Astrocyte (in vitro differentiated cells and primary cell): ENCODE measurements at regions not wholly inside any gene's neighbourhood (a gene's known extent, or its start where the extent isn't known, plus 50 kb on each side); places are given as distances from the start of the nearest gene placed in this dataset.

Source experiments
- DNase-seq: peaks from one replicate; pipeline ENCODE4 v3.0.0-alpha.2; 2010; ENCODE audit warnings: low read depth
- FAIRE-seq: peaks from 2 replicates; lab custom pipeline; 2011; peaks lifted over from hg19 to GRCh38; lab: Jason Lieb, UNC
- H2AFZ ChIP-seq: 2 replicates; pipeline ENCODE4 v1.6.0; 2012; ENCODE audit warnings: low read depth, low read length, inconsistent platforms
- H3K27ac ChIP-seq: 2 replicates; pipeline ENCODE4 v1.5.1; 2011; ENCODE audit warnings: low read depth, low read length, inconsistent platforms
- H3K27me3 ChIP-seq: 2 replicates; pipeline ENCODE4 v1.6.0; 2011; ENCODE audit warnings: low read length, inconsistent platforms; ENCODE audit not compliant: insufficient read depth
- H3K36me3 ChIP-seq: 2 replicates; pipeline ENCODE4 v1.5.1; 2011; ENCODE audit warnings: low read length, inconsistent platforms; ENCODE audit not compliant: insufficient read depth
- H3K4me1 ChIP-seq: 2 replicates; pipeline ENCODE4 v1.5.1; 2011; ENCODE audit warnings: low read length, inconsistent platforms; ENCODE audit not compliant: insufficient read depth
- H3K4me2 ChIP-seq: 2 replicates; pipeline ENCODE4 v1.6.0; 2012; ENCODE audit warnings: low read length, inconsistent platforms
- H3K4me3 ChIP-seq: 2 replicates; pipeline ENCODE4 v1.5.1; 2011; ENCODE audit warnings: low read depth, mild to moderate bottlenecking, low read length, inconsistent platforms; ENCODE audit not compliant: insufficient read depth
- H3K79me2 ChIP-seq: 2 replicates; pipeline ENCODE4 v1.6.0; 2012; ENCODE audit warnings: mild to moderate bottlenecking, low read length, inconsistent platforms; ENCODE audit not compliant: insufficient read depth
- H3K9ac ChIP-seq: 2 replicates; pipeline ENCODE4 v1.6.0; 2012; ENCODE audit warnings: mild to moderate bottlenecking, low read length, inconsistent platforms
- H3K9me3 ChIP-seq: 2 replicates; pipeline ENCODE4 v1.5.1; 2012; ENCODE audit warnings: low read depth, mild to moderate bottlenecking, low read length, inconsistent platforms; ENCODE audit not compliant: insufficient read depth
- H4K20me1 ChIP-seq: 2 replicates; pipeline ENCODE4 v1.6.0; 2012; ENCODE audit warnings: low read length, inconsistent platforms; ENCODE audit not compliant: insufficient read depth
- H3K27ac Mint-ChIP-seq: one replicate; pipeline ENCODE4 v1.8.0; 2021; ENCODE audit warnings: mild to moderate bottlenecking, mixed read lengths; ENCODE audit not compliant: unreplicated experiment
- H3K27me3 Mint-ChIP-seq: one replicate; pipeline ENCODE4 v1.8.0; 2021; ENCODE audit warnings: low read depth, mixed read lengths; ENCODE audit not compliant: unreplicated experiment
- H3K36me3 Mint-ChIP-seq: one replicate; pipeline ENCODE4 v1.8.0; 2021; ENCODE audit warnings: low read depth, mixed read lengths; ENCODE audit not compliant: unreplicated experiment
- H3K4me1 Mint-ChIP-seq: one replicate; pipeline ENCODE4 v1.8.0; 2021; ENCODE audit warnings: low read depth, mixed read lengths; ENCODE audit not compliant: unreplicated experiment
- H3K4me3 Mint-ChIP-seq: one replicate; pipeline ENCODE4 v1.8.0; 2021; ENCODE audit warnings: mild to moderate bottlenecking, moderate library complexity, mixed read lengths; ENCODE audit not compliant: unreplicated experiment
- H3K9me3 Mint-ChIP-seq: one replicate; pipeline ENCODE4 v1.8.0; 2021; ENCODE audit warnings: mild to moderate bottlenecking, mixed read lengths; ENCODE audit not compliant: unreplicated experiment
- CTCF ChIP-seq: IDR thresholded peaks from 2 replicates; pipeline ENCODE4 v1.5.1; 2011; ENCODE audit warnings: low read depth, mild to moderate bottlenecking, inconsistent platforms, low read length, moderate library complexity; ENCODE audit not compliant: insufficient read depth
- EZH2 ChIP-seq: IDR thresholded peaks from 2 replicates; pipeline ENCODE4 v1.6.1; 2012; ENCODE audit warnings: mild to moderate bottlenecking, low read length, inconsistent platforms; ENCODE audit not compliant: insufficient read depth

DNA sequence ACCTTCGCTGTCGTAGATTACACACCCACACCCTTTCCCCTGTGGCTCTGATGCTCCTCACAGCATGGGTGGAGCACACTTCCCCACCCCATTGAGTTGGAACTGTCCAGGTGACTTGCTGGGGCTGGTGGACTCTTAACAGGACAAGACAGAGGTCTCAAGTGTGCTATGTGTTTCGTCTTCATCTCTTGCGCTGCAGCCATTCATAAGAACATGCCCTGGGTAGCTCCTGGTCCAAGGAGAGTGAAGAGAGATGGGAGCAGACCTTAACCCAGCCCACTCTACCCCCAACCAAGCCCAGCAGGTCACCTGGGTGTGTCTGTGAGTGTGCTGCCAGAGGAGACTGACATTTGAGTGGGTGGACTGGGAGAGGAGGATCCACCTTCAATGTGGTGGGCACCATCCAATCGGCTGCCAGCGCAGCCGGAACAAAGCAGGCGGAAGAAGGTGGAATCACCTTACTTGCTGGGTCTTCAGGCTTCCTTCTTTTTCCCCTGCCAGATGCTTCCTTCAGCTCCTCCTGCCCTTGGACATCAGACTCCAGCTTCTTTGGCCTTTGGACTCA is 112.4 kb downstream of the HTR5A start:
- peaks cover 34% of the 10 kb centered on the region for H3K9me3 Mint-ChIP-seq
- no peaks in the 10 kb centered on the region for H4K20me1 ChIP-seq
- no peak overlapping the region for H3K4me2 ChIP-seq
- no peak overlapping the region for H3K27ac Mint-ChIP-seq
- H3K4me3 Mint-ChIP-seq, result no peak overlapping the region
- H3K36me3 ChIP-seq, result no peaks in the 10 kb centered on the region
- no peak overlapping the region for H2AFZ ChIP-seq
- H3K9ac ChIP-seq, result no peak overlapping the region
- H3K27ac ChIP-seq, result no peak overlapping the region
- peaks cover 21% of the 10 kb centered on the region for H3K9me3 ChIP-seq
- TF ChIP-seq EZH2 (no peak), CTCF (no peak)
- FAIRE-seq, result no peak
- no peak for DNase-seq
- H3K27me3 Mint-ChIP-seq, result peaks cover 8% of the 10 kb centered on the region
- no peaks in the 10 kb centered on the region for H3K36me3 Mint-ChIP-seq
- H3K4me1 Mint-ChIP-seq, result no peaks in the 10 kb centered on the region
- H3K4me3 ChIP-seq, result no peak overlapping the region
- peaks cover 2% of the 10 kb centered on the region for H3K27me3 ChIP-seq
- H3K79me2 ChIP-seq, result no peaks in the 10 kb centered on the region
- H3K4me1 ChIP-seq, result no peaks in the 10 kb centered on the region

- Mint-ChIP-seq H3K4me1 (no peaks in the 10 kb centered on the region), H3K9me3 (peaks cover 37% of the 10 kb centered on the region), H3K27me3 (peaks cover 8% of the 10 kb centered on the region), H3K27ac (no peak overlapping the region), H3K4me3 (no peak overlapping the region), H3K36me3 (no peaks in the 10 kb centered on the region)
- FAIRE-seq, result no peak
- H3K9ac ChIP-seq, result no peak overlapping the region
- TF ChIP-seq CTCF (no peak), EZH2 (no peak)
- H3K36me3 ChIP-seq, result no peaks in the 10 kb centered on the region
- no peak overlapping the region for H3K4me2 ChIP-seq
- no peak overlapping the region for H3K4me3 ChIP-seq
- H3K4me1 ChIP-seq, result no peaks in the 10 kb centered on the region
- no peak overlapping the region for H2AFZ ChIP-seq
- no peaks in the 10 kb centered on the region for H3K79me2 ChIP-seq
- no peak overlapping the region for H3K27ac ChIP-seq
- no peaks in the 10 kb centered on the region for H4K20me1 ChIP-seq
- no peak for DNase-seq
- peaks cover 21% of the 10 kb centered on the region for H3K9me3 ChIP-seq
- no peaks in the 10 kb centered on the region for H3K27me3 ChIP-seq
Measured at GRCh38 chr7:155183655-155184054, 113.5 kb downstream of the HTR5A start.

- FAIRE-seq (no peak), DNase-seq (no peak)
- no peaks in the 10 kb centered on the region for H3K36me3 Mint-ChIP-seq
- Histone ChIP-seq H3K79me2 (no peaks in the 10 kb centered on the region), H3K9ac (no peak overlapping the region), H3K9me3 (peaks cover 21% of the 10 kb centered on the region), H3K4me3 (no peak overlapping the region), H2AFZ (no peak overlapping the region), H4K20me1 (no peaks in the 10 kb centered on the region), H3K4me2 (no peak overlapping the region), H3K27me3 (no peaks in the 10 kb centered on the region), H3K36me3 (no peaks in the 10 kb centered on the region), H3K27ac (no peak overlapping the region), H3K4me1 (no peaks in the 10 kb centered on the region)
- H3K27ac Mint-ChIP-seq, result no peak overlapping the region
- no peak overlapping the region for H3K4me3 Mint-ChIP-seq
- peaks cover 8% of the 10 kb centered on the region for H3K4me1 Mint-ChIP-seq
- peaks cover 39% of the 10 kb centered on the region for H3K9me3 Mint-ChIP-seq
- TF ChIP-seq CTCF (no peak), EZH2 (no peak)
- H3K27me3 Mint-ChIP-seq, result peaks cover 8% of the 10 kb centered on the region
Measured at GRCh38 chr7:155184923-155185322, 112.8 kb upstream of the INSIG1 start.
